Esophagus (tissue), 2 donors: ENCODE measurements at regions not wholly inside any gene's neighbourhood (a gene's known extent, or its start where the extent isn't known, plus 50 kb on each side); places are given as distances from the start of the nearest gene placed in this dataset.
A peak's percentile ranks its signal among the peaks of the same experiment; 100 is the strongest.
"Not testable (repeated sequence)": the region's sequence is repeated elsewhere in the genome, so short reads cannot be mapped to it uniquely, and the experiment has no call there.

Experiments used
- H3K27ac ChIP-seq, 2 donors: one replicate each; pipeline ENCODE4 v1.5.1; 2013; ENCODE audit warnings: low read depth in 2 of 2, mild to moderate bottlenecking in 2 of 2, inconsistent platforms in 1 of 2, low read length in 1 of 2, moderate library complexity in 1 of 2
- H3K27me3 ChIP-seq, 2 donors: one replicate each; pipeline ENCODE4 v1.6.1; 2013; ENCODE audit warnings: low read length in 2 of 2, control low read depth in 1 of 2, mild to moderate bottlenecking in 1 of 2; ENCODE audit not compliant: insufficient read depth in 2 of 2, control insufficient read depth in 1 of 2
- H3K36me3 ChIP-seq, 2 donors: one replicate each; pipeline ENCODE4 v1.6.1; 2013; ENCODE audit warnings: low read length in 1 of 2; ENCODE audit not compliant: control insufficient read depth in 2 of 2, insufficient read depth in 2 of 2
- H3K4me1 ChIP-seq, 2 donors: one replicate each; pipeline ENCODE4 v1.6.1; 2013; ENCODE audit warnings: low read length in 1 of 2; ENCODE audit not compliant: control insufficient read depth in 2 of 2, insufficient read depth in 2 of 2
- H3K4me3 ChIP-seq, 2 donors: one replicate each; pipeline ENCODE4 v1.5.1; 2013; ENCODE audit warnings: low read length in 2 of 2, mild to moderate bottlenecking in 2 of 2, low read depth in 1 of 2, moderate library complexity in 1 of 2
- H3K9me3 ChIP-seq, 2 donors: one replicate each; pipeline ENCODE4 v1.6.1; 2013; ENCODE audit warnings: mild to moderate bottlenecking in 2 of 2, low read depth in 1 of 2, low read length in 1 of 2, moderate library complexity in 1 of 2; ENCODE audit not compliant: control insufficient read depth in 2 of 2, insufficient read depth in 1 of 2
- WGBS, 2 donors: extraction: QIAGEN DNeasy Blood & Tissue Kit; methylation state at CpG; one replicate each; pipeline ENCODE4 v1.1.7; 2013; 5-methylcytosine and 5-hydroxymethylcytosine counted together
- donor health status: healthy with polysubstance abuse.
- donor health status: Bipolar disorder and iron deficiency.

GRCh38 chr6:167482801-167483200, 157.9 kb downstream of the TTLL2 start:
- H3K4me1 ChIP-seq, H3K27me3 ChIP-seq, H3K27ac ChIP-seq, H3K9me3 ChIP-seq, H3K36me3 ChIP-seq, H3K4me3 ChIP-seq: not testable (repeated sequence)
- 45 to 59% methylated on average over 3 of the region's 3 CpGs for WGBS, 2 donors

DNA sequence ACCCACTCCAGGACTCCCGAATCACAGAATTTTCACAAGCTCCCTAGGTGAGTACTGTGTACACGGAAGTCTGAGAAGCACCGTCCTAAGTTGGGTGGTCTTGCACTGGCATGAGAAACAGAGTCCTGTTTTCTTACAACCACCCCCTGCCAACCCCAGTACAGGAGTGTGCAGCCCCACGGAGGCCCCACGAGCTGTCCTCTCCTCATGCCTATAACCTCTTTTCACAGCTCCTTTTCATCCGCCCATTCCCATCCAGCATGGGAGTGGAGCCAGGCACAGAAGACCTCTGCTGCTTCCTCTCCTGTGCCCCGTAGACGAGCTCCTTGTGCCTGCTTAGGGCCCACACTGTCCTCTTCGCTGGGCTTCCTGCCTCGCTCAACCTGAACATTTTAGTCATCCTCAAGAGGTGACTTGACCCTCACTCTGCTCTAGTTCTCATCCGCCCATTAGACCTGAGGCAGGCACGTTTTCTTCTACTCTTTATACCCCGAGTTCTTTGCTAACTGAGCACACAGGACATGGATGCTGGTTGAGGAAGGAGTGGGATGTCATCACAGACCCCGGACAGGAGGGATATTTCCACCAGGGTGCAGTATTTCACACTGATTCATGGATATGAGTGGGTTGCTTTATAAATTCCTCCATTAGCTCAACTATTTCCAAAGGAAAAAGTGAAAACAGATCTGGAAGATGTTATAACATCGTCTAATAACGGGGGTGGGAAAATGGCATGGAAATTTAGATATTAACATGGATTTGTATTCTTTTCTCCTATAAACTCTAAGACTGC, 160.5 kb downstream of the TTLL2 start:
- no peaks in the 10 kb centered on the region for H3K4me1 ChIP-seq

DNA sequence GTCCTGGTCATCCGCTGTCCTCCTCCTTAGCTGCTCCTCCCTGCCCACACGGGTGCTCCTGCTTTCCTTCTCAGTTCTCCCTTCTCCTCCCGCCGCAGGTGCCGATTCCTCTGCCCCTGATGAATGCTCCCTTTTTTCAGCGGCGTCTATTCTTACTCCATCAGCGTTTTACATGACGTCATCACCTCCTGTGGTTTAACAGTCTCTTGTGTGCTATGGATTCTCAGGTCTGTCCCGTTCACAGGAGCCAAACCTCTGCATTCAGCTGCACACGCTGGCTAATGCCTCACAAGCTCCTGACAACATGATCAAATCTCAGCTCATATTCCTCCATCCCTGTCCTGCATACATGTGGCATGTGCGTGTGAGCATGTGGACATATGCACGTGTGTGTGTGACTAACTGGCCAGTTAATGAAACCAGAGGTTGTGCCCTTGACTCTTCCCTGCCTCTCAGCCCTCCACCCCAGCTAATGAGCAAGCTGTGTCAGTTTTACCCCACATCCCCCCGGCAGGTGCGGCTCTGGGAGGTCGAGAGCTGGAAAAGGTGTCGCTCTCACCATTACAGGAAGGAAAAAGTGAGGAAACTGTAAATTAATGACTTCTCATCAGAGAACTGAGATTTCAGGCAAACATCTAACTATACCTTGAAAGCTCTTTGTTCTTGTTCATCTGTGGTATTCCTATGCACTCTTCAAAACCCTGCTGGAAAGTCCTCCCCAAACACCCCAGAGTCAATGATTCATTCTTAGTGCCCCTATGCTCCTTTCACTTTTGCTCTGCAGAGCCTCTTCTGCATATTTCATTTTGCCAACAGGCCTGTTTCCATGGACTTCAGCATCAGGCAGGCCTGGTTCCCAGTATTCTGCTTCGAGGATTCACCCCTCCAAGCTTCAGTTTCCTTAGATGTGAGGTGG, 163.1 kb downstream of the TTLL2 start:
- no peak overlapping the region for H3K27ac ChIP-seq
- peaks cover 0 to 3% of the 10 kb centered on the region in 2 donors for H3K4me1 ChIP-seq
- H3K9me3 ChIP-seq, result no peaks in the 10 kb centered on the region
- H3K4me3 ChIP-seq, result no peak overlapping the region
- H3K27me3 ChIP-seq, result no peaks in the 10 kb centered on the region
- no peaks in the 10 kb centered on the region for H3K36me3 ChIP-seq
- 76 to 85% methylated on average over 18 of the region's 18 CpGs for WGBS, 2 donors

More for the DNA sequence above, 160.5 kb downstream of the TTLL2 start:
- no peaks in the 10 kb centered on the region for H3K27me3 ChIP-seq
- no peak overlapping the region for H3K27ac ChIP-seq
- no peak overlapping the region for H3K4me3 ChIP-seq
- 78 to 83% methylated on average over 16 of the region's 16 CpGs for WGBS, 2 donors
- H3K36me3 ChIP-seq, result no peaks in the 10 kb centered on the region
- H3K9me3 ChIP-seq, result no peaks in the 10 kb centered on the region

GRCh38 chr6:167491438-167492099, 166.7 kb downstream of the TTLL2 start:
- Histone ChIP-seq H3K27ac (peak overlapping the region; percentile 65 to 86), H3K4me1 (peaks cover 0 to 7% of the 10 kb centered on the region in 2 donors), H3K36me3 (no peaks in the 10 kb centered on the region), H3K9me3 (peaks cover 0 to 3% of the 10 kb centered on the region in 2 donors), H3K4me3 (no peak overlapping the region), H3K27me3 (no peaks in the 10 kb centered on the region)
- WGBS, 2 donors, result 59 to 68% methylated on average over 12 of the region's 12 CpGs

DNA sequence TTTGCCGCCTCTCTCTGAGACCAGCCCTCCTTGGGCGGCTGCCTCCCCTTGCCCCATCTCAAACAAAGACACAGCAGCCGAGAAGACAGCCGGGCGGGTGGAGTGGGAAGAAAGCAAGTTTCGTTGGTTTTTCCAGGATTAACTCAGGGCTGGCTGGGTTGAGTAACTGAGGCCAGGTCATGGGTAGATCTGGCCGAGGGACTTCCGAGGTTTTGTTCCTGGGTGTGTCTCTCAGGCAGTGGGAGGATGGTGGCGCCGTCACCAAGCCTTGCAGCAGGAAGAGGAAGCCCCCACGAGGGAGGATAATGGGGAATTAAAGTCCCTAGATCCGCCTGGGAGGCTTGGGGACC, 167.2 kb downstream of the TTLL2 start:
- Histone ChIP-seq H3K27ac (peak overlapping the region; percentile 65 to 86), H3K27me3 (no peaks in the 10 kb centered on the region), H3K4me1 (peaks cover 0 to 7% of the 10 kb centered on the region in 2 donors), H3K4me3 (no peak overlapping the region), H3K36me3 (no peaks in the 10 kb centered on the region), H3K9me3 (peaks cover 0 to 3% of the 10 kb centered on the region in 2 donors)
- WGBS, 2 donors, result 46 to 49% methylated on average over 12 of the region's 12 CpGs

DNA sequence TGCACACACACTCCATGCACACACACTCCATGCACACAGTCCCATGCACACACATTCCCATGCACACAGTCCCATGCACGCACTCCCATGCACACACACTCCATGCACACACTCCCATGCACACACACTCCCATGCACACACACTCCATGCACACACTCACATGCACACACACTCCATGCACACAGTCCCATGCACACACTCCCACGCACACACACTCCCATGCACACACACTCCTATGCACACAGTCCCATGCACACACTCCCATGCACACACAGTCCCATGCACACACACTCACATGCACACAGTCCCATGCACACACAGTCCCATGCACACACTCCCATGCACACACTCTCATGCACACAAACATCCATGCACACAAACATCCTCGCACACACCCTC, 168.4 kb downstream of the TTLL2 start:
- Histone ChIP-seq H3K4me1 (peaks cover 0 to 9% of the 10 kb centered on the region in 2 donors), H3K27me3 (no peaks in the 10 kb centered on the region), H3K36me3 (no peaks in the 10 kb centered on the region), H3K27ac (no peak overlapping the region), H3K4me3 (peak overlapping the region in 1 of 2 donors; percentile 2), H3K9me3 (peaks cover 0 to 3% of the 10 kb centered on the region in 2 donors)
- 96 to 98% methylated on average over 3 of the region's 3 CpGs for WGBS, 2 donors

- 62 to 75% methylated on average over 28 of the region's 28 CpGs for WGBS, 2 donors
- H3K27ac ChIP-seq, result peak overlapping the region in 1 of 2 donors; percentile 24
Observed at GRCh38 chr6:167493976-167494697, 169.3 kb downstream of the TTLL2 start.

GRCh38 chr6:167494698-167495435, 170.0 kb downstream of the TTLL2 start:
- WGBS, 2 donors, result 90 to 92% methylated on average over 23 of the region's 23 CpGs
- Histone ChIP-seq H3K9me3 (peaks cover 0 to 3% of the 10 kb centered on the region in 2 donors), H3K36me3 (no peaks in the 10 kb centered on the region), H3K4me3 (no peak overlapping the region), H3K27ac (peak overlapping the region in 1 of 2 donors; percentile 24), H3K27me3 (no peaks in the 10 kb centered on the region), H3K4me1 (peaks cover 3 to 9% of the 10 kb centered on the region in 2 donors)

More at GRCh38 chr6:167493976-167494697, 169.3 kb downstream of the TTLL2 start:
- Histone ChIP-seq H3K36me3 (no peaks in the 10 kb centered on the region), H3K4me1 (peaks cover 3 to 9% of the 10 kb centered on the region in 2 donors), H3K4me3 (no peak overlapping the region), H3K9me3 (peaks cover 0 to 3% of the 10 kb centered on the region in 2 donors), H3K27me3 (no peaks in the 10 kb centered on the region)
